ENCODE measurements at regions not wholly inside any gene's neighbourhood (a gene's known extent, or its start where the extent isn't known, plus 50 kb on each side); places are given as distances from the start of the nearest gene placed in this dataset.

- Histone ChIP-seq H3K27me3 (no peaks in the 10 kb centered on the region), H3K4me3 (no peak overlapping the region), H3K27ac (replicated peaks in 1 of 4) (no peak overlapping the region), H3K36me3 (no peaks in the 10 kb centered on the region), H3K4me1 (no peaks in the 10 kb centered on the region), H3K9me3 (no peaks in the 10 kb centered on the region)
- DNase-seq (ENCODE audit: extremely low spot score) = no peak
- intact Hi-C loops (cut with DNase I) = no loop called here
- no peak for TF ChIP-seq POLR2AphosphoS5 (IDR thresholded peaks at IDR 0.05)
- TF ChIP-seq POLR2A (IDR thresholded peaks at IDR 0.05; ENCODE audit: low read depth) = no peak
- TF ChIP-seq CTCF (IDR thresholded peaks at IDR 0.05) = no peak
- TF ChIP-seq EP300 (IDR thresholded peaks at IDR 0.05) = no peak
- WGBS = 81% methylated on average over 16 of the region's 16 CpGs
Measured at GRCh38 chr20:58012731-58013510, 215.5 kb downstream of the ANKRD60 start.

- H3K9me3 ChIP-seq = no peaks in the 10 kb centered on the region
- no peaks in the 10 kb centered on the region for H3K27me3 ChIP-seq
- intact Hi-C loops (cut with DNase I) = no loop called here
- H3K4me3 ChIP-seq = no peak overlapping the region
- no peak for TF ChIP-seq POLR2A (IDR thresholded peaks at IDR 0.05; ENCODE audit: low read depth)
- TF ChIP-seq POLR2AphosphoS5 (IDR thresholded peaks at IDR 0.05) = no peak
- no peak for TF ChIP-seq CTCF (IDR thresholded peaks at IDR 0.05)
- TF ChIP-seq EP300 (IDR thresholded peaks at IDR 0.05) = no peak
- DNase-seq (ENCODE audit: extremely low spot score) = no peak
- no peak overlapping the region for H3K27ac ChIP-seq (replicated peaks in 1 of 4)
- WGBS = 91% methylated on average over 11 of the region's 11 CpGs
- H3K36me3 ChIP-seq = no peaks in the 10 kb centered on the region
- no peaks in the 10 kb centered on the region for H3K4me1 ChIP-seq
Measured at GRCh38 chr20:58011947-58012610, 216.4 kb downstream of the ANKRD60 start.

- WGBS = 89% methylated on average over 14 of the region's 14 CpGs
- intact Hi-C loops (cut with DNase I) = no loop called here
- Histone ChIP-seq H3K4me1 (no peaks in the 10 kb centered on the region), H3K27me3 (no peaks in the 10 kb centered on the region), H3K9me3 (no peaks in the 10 kb centered on the region), H3K4me3 (no peak overlapping the region), H3K36me3 (no peaks in the 10 kb centered on the region), H3K27ac (replicated peaks in 1 of 4) (no peak overlapping the region)
- DNase-seq (ENCODE audit: extremely low spot score) = no peak
- TF ChIP-seq POLR2A (IDR thresholded peaks at IDR 0.05; ENCODE audit: low read depth) = no peak
- TF ChIP-seq CTCF (IDR thresholded peaks at IDR 0.05) = no peak
- TF ChIP-seq POLR2AphosphoS5 (IDR thresholded peaks at IDR 0.05) = no peak
- TF ChIP-seq EP300 (IDR thresholded peaks at IDR 0.05) = no peak
Measured at GRCh38 chr20:58011106-58011946, 217.1 kb downstream of the ANKRD60 start.

DNA sequence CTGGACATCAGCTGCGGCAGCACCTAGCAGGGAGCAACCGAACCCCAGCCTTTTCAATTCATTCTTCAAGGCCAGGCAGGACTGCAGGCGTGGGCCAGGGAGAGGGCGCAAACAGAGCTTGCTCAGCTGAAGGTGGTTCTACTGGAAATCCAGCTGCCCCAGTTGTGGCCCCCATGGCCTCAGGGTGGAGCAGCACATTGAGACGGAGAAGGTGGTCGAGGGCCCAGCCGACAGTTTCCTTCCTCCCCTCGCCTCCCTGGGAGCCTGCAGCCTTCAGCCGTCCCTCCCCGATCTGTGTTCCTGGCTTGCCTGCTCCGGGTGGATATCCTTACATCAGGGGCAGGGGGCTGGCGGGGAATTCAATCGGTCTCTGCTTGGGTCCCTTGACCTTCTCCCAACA lies 217.8 kb downstream of the ANKRD60 start:
- no peak overlapping the region for H3K4me3 ChIP-seq
- TF ChIP-seq POLR2AphosphoS5 (IDR thresholded peaks at IDR 0.05) = no peak
- no peak for TF ChIP-seq CTCF (IDR thresholded peaks at IDR 0.05)
- TF ChIP-seq EP300 (IDR thresholded peaks at IDR 0.05) = no peak
- TF ChIP-seq POLR2A (IDR thresholded peaks at IDR 0.05; ENCODE audit: low read depth) = no peak
- intact Hi-C loops (cut with DNase I) = no loop called here

More for the DNA sequence above, 217.8 kb downstream of the ANKRD60 start:
- Histone ChIP-seq H3K9me3 (no peaks in the 10 kb centered on the region), H3K27me3 (no peaks in the 10 kb centered on the region), H3K27ac (replicated peaks in 1 of 4) (no peak overlapping the region), H3K4me1 (no peaks in the 10 kb centered on the region), H3K36me3 (no peaks in the 10 kb centered on the region)
- 90% methylated on average over 11 of the region's 13 CpGs for WGBS
- DNase-seq (ENCODE audit: extremely low spot score) = no peak
